H9 (cell line): ENCODE measurements at regions not wholly inside any gene's neighbourhood (a gene's known extent, or its start where the extent isn't known, plus 50 kb on each side); places are given as distances from the start of the nearest gene placed in this dataset.

Experiments used
- DNase-seq: peaks from one replicate; pipeline ENCODE4 v3.0.0-alpha.2; 2017
- H2AFZ ChIP-seq: one replicate; pipeline ENCODE4 v1.6.1; 2013; ENCODE audit warnings: mild to moderate bottlenecking, low read length, control low read depth, moderate library complexity
- H2AK5ac ChIP-seq: 2 replicates; pipeline ENCODE4 v1.6.1; 2013; ENCODE audit warnings: low read length, control low read depth, mixed read lengths; ENCODE audit not compliant: insufficient read length
- H2BK120ac ChIP-seq: one replicate; pipeline ENCODE4 v1.6.1; 2013; ENCODE audit warnings: low read depth, mild to moderate bottlenecking, low read length, control low read depth, inconsistent platforms; ENCODE audit not compliant: poor library complexity, severe bottlenecking
- H2BK12ac ChIP-seq: 2 replicates; pipeline ENCODE4 v1.6.1; 2013; ENCODE audit warnings: low read length, control low read depth, mixed read lengths, low read depth; ENCODE audit not compliant: insufficient read length
- H2BK15ac ChIP-seq: 2 replicates; pipeline ENCODE4 v1.6.1; 2013; ENCODE audit warnings: low read depth, low read length, control low read depth
- H2BK20ac ChIP-seq: one replicate; pipeline ENCODE4 v1.6.1; 2013; ENCODE audit warnings: low read depth, mild to moderate bottlenecking, low read length, control low read depth, inconsistent platforms; ENCODE audit not compliant: poor library complexity, severe bottlenecking
- H2BK5ac ChIP-seq: 2 replicates; pipeline ENCODE4 v1.6.1; 2013; ENCODE audit warnings: low read length, control low read depth, mixed read lengths; ENCODE audit not compliant: insufficient read length
- H3K14ac ChIP-seq: 2 replicates; pipeline ENCODE4 v1.6.1; 2013; ENCODE audit warnings: low read length, control low read depth; ENCODE audit not compliant: insufficient read depth
- H3K18ac ChIP-seq: 2 replicates; pipeline ENCODE4 v1.6.1; 2013; ENCODE audit warnings: low read depth, mild to moderate bottlenecking, mixed read lengths, low read length, control low read depth; ENCODE audit not compliant: insufficient read length
- H3K23ac ChIP-seq: 2 replicates; pipeline ENCODE4 v1.6.1; 2013; ENCODE audit warnings: low read length, control low read depth, mixed read lengths, low read depth; ENCODE audit not compliant: insufficient read length
- H3K23me2 ChIP-seq: 2 replicates; pipeline ENCODE4 v1.6.1; 2013; ENCODE audit warnings: low read depth, mild to moderate bottlenecking, mixed read lengths, low read length, control low read depth; ENCODE audit not compliant: insufficient read length, poor library complexity, severe bottlenecking
- H3K27ac ChIP-seq: 2 replicates; pipeline ENCODE4 v1.5.1; 2013; ENCODE audit warnings: low read length, control low read depth, mixed read lengths, low read depth; ENCODE audit not compliant: insufficient read length
- H3K27me3 ChIP-seq: 2 replicates; pipeline ENCODE4 v1.6.1; 2013; ENCODE audit warnings: low read length, control low read depth, inconsistent platforms; ENCODE audit not compliant: insufficient read depth
- H3K4ac ChIP-seq: 2 replicates; pipeline ENCODE4 v1.6.1; 2013; ENCODE audit warnings: low read depth, mild to moderate bottlenecking, control low read depth, inconsistent platforms, low read length, moderate library complexity
- H3K4me1 ChIP-seq: 2 replicates; pipeline ENCODE4 v1.6.1; 2013; ENCODE audit warnings: low read length, control low read depth, inconsistent platforms; ENCODE audit not compliant: insufficient read depth
- H3K4me2 ChIP-seq: 2 replicates; pipeline ENCODE4 v1.6.1; 2013; ENCODE audit warnings: low read length, control low read depth, mixed read lengths; ENCODE audit not compliant: insufficient read length, insufficient read depth
- H3K56ac ChIP-seq: 2 replicates; pipeline ENCODE4 v1.6.1; 2013; ENCODE audit warnings: low read depth, mild to moderate bottlenecking, mixed read lengths, low read length, control low read depth; ENCODE audit not compliant: insufficient read length
- H3K79me1 ChIP-seq: 2 replicates; pipeline ENCODE4 v1.6.1; 2013; ENCODE audit warnings: low read depth, mild to moderate bottlenecking, moderate library complexity, low read length, control low read depth, inconsistent platforms; ENCODE audit not compliant: insufficient read depth, poor library complexity, severe bottlenecking
- H3K79me2 ChIP-seq: 2 replicates; pipeline ENCODE4 v1.6.1; 2013; ENCODE audit warnings: low read length, control low read depth, inconsistent platforms; ENCODE audit not compliant: insufficient read depth
- H3K9ac ChIP-seq: 2 replicates; pipeline ENCODE4 v1.6.1; 2013; ENCODE audit warnings: low read length, control low read depth, mixed read lengths; ENCODE audit not compliant: insufficient read length; ENCODE audit errors: extremely low read depth
- H3K9me3 ChIP-seq: one replicate; pipeline ENCODE4 v1.6.1; 2013; ENCODE audit warnings: low read depth, low read length, inconsistent platforms; ENCODE audit not compliant: control insufficient read depth
- H3T11ph ChIP-seq: one replicate; pipeline ENCODE4 v1.6.1; 2013; ENCODE audit warnings: mild to moderate bottlenecking, low read length, control low read depth, inconsistent platforms
- H4K20me1 ChIP-seq: one replicate; pipeline ENCODE4 v1.6.1; 2013; ENCODE audit not compliant: control insufficient read depth, insufficient read length, insufficient read depth
- H4K5ac ChIP-seq: 2 replicates; pipeline ENCODE4 v1.6.1; 2013; ENCODE audit warnings: low read depth, mild to moderate bottlenecking, mixed read lengths, low read length, control low read depth; ENCODE audit not compliant: insufficient read length
- H4K8ac ChIP-seq: replicated peaks from 2 replicates; pipeline ENCODE4 v1.6.1; 2013; ENCODE audit warnings: low read length, control low read depth, mixed read lengths, low read depth; ENCODE audit not compliant: insufficient read length
- H4K91ac ChIP-seq: 2 replicates; pipeline ENCODE4 v1.6.1; 2013; ENCODE audit warnings: low read depth, mild to moderate bottlenecking, moderate library complexity, mixed read lengths, low read length, control low read depth; ENCODE audit not compliant: insufficient read length
- H3K27ac Mint-ChIP-seq, 3 experiments: 2 replicates in 2 of 3; 3 replicates in 1 of 3; pipeline ENCODE4 v1.8.0; 2020 to 2021; ENCODE audit warnings: mixed read lengths in 3 of 3, mild to moderate bottlenecking in 1 of 3, moderate library complexity in 1 of 3
- H3K27me3 Mint-ChIP-seq: 2 replicates; pipeline ENCODE4 v1.8.0; 2021; ENCODE audit warnings: low read depth, mild to moderate bottlenecking, moderate library complexity, mixed read lengths
- H3K36me3 Mint-ChIP-seq, 3 experiments: 2 replicates in 2 of 3; 3 replicates in 1 of 3; pipeline ENCODE4 v1.8.0; 2020 to 2021; ENCODE audit warnings: low read depth in 3 of 3, mixed read lengths in 3 of 3; ENCODE audit not compliant: insufficient read depth in 1 of 3
- H3K4me1 Mint-ChIP-seq, 2 experiments: 2 replicates each; pipeline ENCODE4 v1.8.0; 2020; ENCODE audit warnings: mixed read lengths in 2 of 2
- H3K4me3 Mint-ChIP-seq, 2 experiments: 2 replicates in 1 of 2; 3 replicates in 1 of 2; pipeline ENCODE4 v1.8.0; 2020 to 2021; ENCODE audit warnings: mild to moderate bottlenecking in 2 of 2, mixed read lengths in 2 of 2, moderate library complexity in 1 of 2
- H3K9me3 Mint-ChIP-seq, 2 experiments: 2 replicates in 1 of 2; 3 replicates in 1 of 2; pipeline ENCODE4 v1.8.0; 2020; ENCODE audit warnings: mild to moderate bottlenecking in 2 of 2, mixed read lengths in 2 of 2, moderate library complexity in 1 of 2
- WGBS: extraction: QIAGEN DNeasy Blood & Tissue Kit; methylation state at CpG from one replicate; pipeline ENCODE4 v1.1.7; 2013; ENCODE audit warnings: missing lambda C conversion rate, low lambda C conversion rate, mixed read lengths; ENCODE audit not compliant: insufficient read length; ENCODE audit errors: extremely low coverage; 5-methylcytosine and 5-hydroxymethylcytosine counted together
- TF ChIP-seq, protein P1 (sequence below): fragments of 200-600 bp; sonication (generic); conservative IDR thresholded peaks from 3 replicates; pipeline ENCODE4 v1.8.0; 2021; ENCODE audit warnings: antibody characterized with exemption, mild to moderate bottlenecking

DNA sequence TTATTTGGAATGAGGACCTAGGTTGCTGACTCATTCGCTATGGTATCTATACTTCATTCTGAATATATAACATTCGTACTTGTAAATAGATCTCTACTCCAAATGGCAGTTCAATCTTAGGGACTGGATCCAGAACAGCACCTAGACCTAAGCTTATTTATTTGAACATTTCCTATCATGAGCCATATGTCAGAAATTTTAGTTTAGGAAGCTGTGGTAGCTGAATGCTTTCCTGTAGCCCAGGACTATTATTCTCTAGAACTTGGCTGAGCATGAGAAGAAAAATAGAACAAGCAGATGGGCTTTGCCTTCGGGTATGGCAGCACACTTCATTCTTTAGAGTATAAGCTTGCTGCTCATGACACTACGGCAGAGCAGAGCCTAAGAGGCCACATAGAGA lies 1114.4 kb upstream of the B3GALT2 start:
- no CpG with 5 or more reads among the region's 4 CpGs for WGBS
- TF ChIP-seq, protein P1, sequence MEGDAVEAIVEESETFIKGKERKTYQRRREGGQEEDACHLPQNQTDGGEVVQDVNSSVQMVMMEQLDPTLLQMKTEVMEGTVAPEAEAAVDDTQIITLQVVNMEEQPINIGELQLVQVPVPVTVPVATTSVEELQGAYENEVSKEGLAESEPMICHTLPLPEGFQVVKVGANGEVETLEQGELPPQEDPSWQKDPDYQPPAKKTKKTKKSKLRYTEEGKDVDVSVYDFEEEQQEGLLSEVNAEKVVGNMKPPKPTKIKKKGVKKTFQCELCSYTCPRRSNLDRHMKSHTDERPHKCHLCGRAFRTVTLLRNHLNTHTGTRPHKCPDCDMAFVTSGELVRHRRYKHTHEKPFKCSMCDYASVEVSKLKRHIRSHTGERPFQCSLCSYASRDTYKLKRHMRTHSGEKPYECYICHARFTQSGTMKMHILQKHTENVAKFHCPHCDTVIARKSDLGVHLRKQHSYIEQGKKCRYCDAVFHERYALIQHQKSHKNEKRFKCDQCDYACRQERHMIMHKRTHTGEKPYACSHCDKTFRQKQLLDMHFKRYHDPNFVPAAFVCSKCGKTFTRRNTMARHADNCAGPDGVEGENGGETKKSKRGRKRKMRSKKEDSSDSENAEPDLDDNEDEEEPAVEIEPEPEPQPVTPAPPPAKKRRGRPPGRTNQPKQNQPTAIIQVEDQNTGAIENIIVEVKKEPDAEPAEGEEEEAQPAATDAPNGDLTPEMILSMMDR = no peak
- Histone ChIP-seq H3K9me3 (no peaks in the 10 kb centered on the region), H2BK15ac (no peak overlapping the region), H3K27ac (no peak overlapping the region), H2AFZ (no peak overlapping the region), H3K4me2 (no peak overlapping the region), H4K91ac (no peak overlapping the region), H2BK20ac (no peak overlapping the region), H3K9ac (no peak overlapping the region), H2BK12ac (no peak overlapping the region), H3K14ac (no peak overlapping the region), H4K8ac (no peak overlapping the region), H4K20me1 (no peaks in the 10 kb centered on the region), H3K27me3 (no peaks in the 10 kb centered on the region), H2AK5ac (no peak overlapping the region), H3K56ac (no peak overlapping the region), H2BK5ac (no peak overlapping the region), H3K23me2 (no peaks in the 10 kb centered on the region), H3T11ph (no peak overlapping the region), H3K18ac (no peak overlapping the region), H3K79me1 (no peaks in the 10 kb centered on the region), H3K23ac (no peak overlapping the region), H4K5ac (no peak overlapping the region), H3K79me2 (no peaks in the 10 kb centered on the region), H3K4me1 (no peaks in the 10 kb centered on the region), H3K4ac (no peak overlapping the region), H2BK120ac (no peak overlapping the region)
- no peaks in the 10 kb centered on the region for H3K36me3 Mint-ChIP-seq
- no peak overlapping the region for H3K4me3 Mint-ChIP-seq
- DNase-seq = no peak
- no peak overlapping the region for H3K27ac Mint-ChIP-seq
- no peaks in the 10 kb centered on the region for H3K27me3 Mint-ChIP-seq
- H3K4me1 Mint-ChIP-seq = no peaks in the 10 kb centered on the region
- no peaks in the 10 kb centered on the region for H3K9me3 Mint-ChIP-seq
